ENCODE measurements at regions not wholly inside any gene's neighbourhood (a gene's known extent, or its start where the extent isn't known, plus 50 kb on each side); places are given as distances from the start of the nearest gene placed in this dataset.

- no peaks in the 10 kb centered on the region for H3K27me3 ChIP-seq
- in situ Hi-C loops (cut with MboI; ENCODE audit: low pct_ligation_motif_present in 1 of 4, low pct_unique_long_range_greater_than_20kb in 1 of 4, low sequenced_read_pairs in 3 of 4) (no loop called here), intact Hi-C loops (cut with DNase I; ENCODE audit: low total_unique reads) (no loop called here)
- no peaks in the 10 kb centered on the region for H3K9me3 ChIP-seq
- TF ChIP-seq POLR2A (IDR thresholded peaks at IDR 0.05) (no peak), POLR2AphosphoS5 (IDR thresholded peaks at IDR 0.05) (no peak), EP300 (IDR thresholded peaks at IDR 0.05; ENCODE audit: low read depth) (no peak), CTCF (IDR thresholded peaks at IDR 0.05) (no peak)
- no peaks in the 10 kb centered on the region for H3K36me3 ChIP-seq
- no peaks in the 10 kb centered on the region for H3K4me1 ChIP-seq
- WGBS, 2 donors (ENCODE audit: low coverage in 1 of 2) = 67 to 72% methylated on average over 4 of the region's 4 CpGs
- no peak overlapping the region for H3K27ac ChIP-seq
- H3K4me3 ChIP-seq = no peak overlapping the region
- DNase-seq = no peak
Measured at GRCh38 chr4:125187226-125188176, 127.3 kb upstream of the FAT4 start.

DNA sequence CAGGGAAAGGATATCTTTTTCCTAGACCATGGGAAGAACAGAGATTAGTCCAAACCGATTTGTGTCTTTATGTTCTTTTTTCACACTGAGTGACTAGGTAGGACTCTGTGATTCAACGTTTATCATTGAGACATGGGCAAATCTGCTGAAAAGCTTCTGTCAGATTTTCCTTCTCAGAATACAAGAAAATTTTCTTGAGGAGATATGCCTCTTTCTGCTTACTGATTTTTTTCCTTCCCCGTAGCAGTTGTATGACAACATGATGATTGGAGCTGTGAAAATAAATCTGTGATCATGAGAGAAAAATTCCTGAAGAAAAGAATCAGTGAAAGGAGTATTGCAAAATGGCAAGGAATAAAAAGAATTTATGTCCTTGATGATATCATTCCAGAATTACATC lies 130.6 kb upstream of the FAT4 start:
- H3K36me3 ChIP-seq = no peaks in the 10 kb centered on the region
- no peak overlapping the region for H3K4me3 ChIP-seq
- no peak overlapping the region for H3K27ac ChIP-seq
- no peak for DNase-seq
- 70 to 82% methylated on average over 3 of the region's 3 CpGs for WGBS, 2 donors (ENCODE audit: low coverage in 1 of 2)
- no peak for TF ChIP-seq POLR2AphosphoS5 (IDR thresholded peaks at IDR 0.05)
- H3K4me1 ChIP-seq = no peaks in the 10 kb centered on the region
- H3K9me3 ChIP-seq = no peaks in the 10 kb centered on the region
- no peaks in the 10 kb centered on the region for H3K27me3 ChIP-seq
- in situ Hi-C loops (cut with MboI; ENCODE audit: low pct_ligation_motif_present in 1 of 4, low pct_unique_long_range_greater_than_20kb in 1 of 4, low sequenced_read_pairs in 3 of 4) (no loop called here), intact Hi-C loops (cut with DNase I; ENCODE audit: low total_unique reads) (no loop called here)

DNA sequence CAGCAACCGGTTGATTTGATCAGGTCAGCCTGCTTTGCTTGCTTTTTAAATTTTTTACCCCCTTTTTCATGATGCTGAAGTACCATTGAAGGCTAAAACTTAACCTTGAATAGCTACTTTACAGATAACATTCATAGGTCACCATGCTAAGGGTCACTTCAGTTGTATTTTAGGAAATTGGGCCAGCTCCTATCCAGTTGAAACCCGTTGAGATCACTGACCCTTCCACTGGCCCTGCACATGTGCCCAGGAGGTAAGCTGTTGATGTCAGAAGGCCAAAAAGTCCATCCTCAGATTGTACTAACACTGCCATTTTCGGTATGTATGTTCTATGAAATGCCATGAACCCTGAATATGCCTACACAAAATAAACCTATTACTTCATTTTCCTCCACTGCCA lies 133.0 kb upstream of the FAT4 start:
- Histone ChIP-seq H3K36me3 (no peaks in the 10 kb centered on the region), H3K9me3 (no peaks in the 10 kb centered on the region), H3K27me3 (no peaks in the 10 kb centered on the region), H3K4me1 (no peaks in the 10 kb centered on the region), H3K27ac (no peak overlapping the region), H3K4me3 (no peak overlapping the region)
- in situ Hi-C loops (cut with MboI; ENCODE audit: low pct_ligation_motif_present in 1 of 4, low pct_unique_long_range_greater_than_20kb in 1 of 4, low sequenced_read_pairs in 3 of 4) = no loop called here
- 43 to 59% methylated on average over 1 to 3 of the region's 3 CpGs for WGBS, 2 donors (ENCODE audit: low coverage in 1 of 2)
- DNase-seq = no peak
- no peak for TF ChIP-seq CTCF (IDR thresholded peaks at IDR 0.05)
- TF ChIP-seq POLR2AphosphoS5 (IDR thresholded peaks at IDR 0.05) = no peak
- no peak for TF ChIP-seq EP300 (IDR thresholded peaks at IDR 0.05; ENCODE audit: low read depth)
- no peak for TF ChIP-seq POLR2A (IDR thresholded peaks at IDR 0.05)
- intact Hi-C loops (cut with DNase I; ENCODE audit: low total_unique reads) = no loop called here

GRCh38 chr4:125179727-125180126 lies 135.0 kb upstream of the FAT4 start:
- H3K9me3 ChIP-seq = no peaks in the 10 kb centered on the region
- in situ Hi-C loops (cut with MboI; ENCODE audit: low pct_ligation_motif_present in 1 of 4, low pct_unique_long_range_greater_than_20kb in 1 of 4, low sequenced_read_pairs in 3 of 4) (no loop called here), intact Hi-C loops (cut with DNase I; ENCODE audit: low total_unique reads) (no loop called here)
- no peaks in the 10 kb centered on the region for H3K36me3 ChIP-seq
- no peak overlapping the region for H3K4me3 ChIP-seq
- H3K27me3 ChIP-seq = no peaks in the 10 kb centered on the region
- TF ChIP-seq POLR2AphosphoS5 (IDR thresholded peaks at IDR 0.05) (no peak), POLR2A (IDR thresholded peaks at IDR 0.05) (no peak), EP300 (IDR thresholded peaks at IDR 0.05; ENCODE audit: low read depth) (no peak), CTCF (IDR thresholded peaks at IDR 0.05) (no peak)
- H3K27ac ChIP-seq = no peak overlapping the region
- 84 to 86% methylated on average over 4 of the region's 4 CpGs for WGBS, 2 donors (ENCODE audit: low coverage in 1 of 2)
- H3K4me1 ChIP-seq = no peaks in the 10 kb centered on the region
- no peak for DNase-seq

Measured in transverse colon (tissue), 4 donors.